Activated CD8-positive, alpha-beta T cell treated with anti-CD3 and anti-CD28 coated beads for 36 hours (primary cell): ENCODE measurements at regions not wholly inside any gene's neighbourhood (a gene's known extent, or its start where the extent isn't known, plus 50 kb on each side); places are given as distances from the start of the nearest gene placed in this dataset.

Experiments
- ATAC-seq: fragments of 200-7000 bp; cut with Tn5 transposase; one replicate; pipeline ENCODE4 v1.10.0; 2021; ENCODE audit warnings: mild to moderate bottlenecking, moderate library complexity
- CTCF ChIA-PET: fragments of 350-600 bp; sonication (Branson Sonifier 250); formaldehyde crosslinking; loops from one replicate; lab custom pipeline; 2021; ENCODE audit warnings: antibody characterized with exemption; lab: Charles Lee
- POLR2A ChIA-PET: fragments of 350-600 bp; sonication (Branson Sonifier 250); formaldehyde crosslinking; loops from one replicate; lab custom pipeline; 2021; ENCODE audit warnings: antibody characterized with exemption; lab: Charles Lee
- DNase-seq: peaks from one replicate; pipeline ENCODE4 v3.0.0-alpha.2; 2020
- H3K27ac Mint-ChIP-seq: one replicate; pipeline ENCODE4 v1.8.0; 2021; ENCODE audit warnings: mild to moderate bottlenecking, mixed read lengths
- H3K27me3 Mint-ChIP-seq: one replicate; pipeline ENCODE4 v1.8.0; 2021; ENCODE audit warnings: mixed read lengths
- H3K36me3 Mint-ChIP-seq: one replicate; pipeline ENCODE4 v1.8.0; 2021; ENCODE audit warnings: low read depth, mixed read lengths
- H3K4me1 Mint-ChIP-seq: one replicate; pipeline ENCODE4 v1.8.0; 2021; ENCODE audit warnings: low read depth, mixed read lengths
- H3K4me3 Mint-ChIP-seq: one replicate; pipeline ENCODE4 v1.8.0; 2021; ENCODE audit warnings: mild to moderate bottlenecking, moderate library complexity, mixed read lengths
- H3K9me3 Mint-ChIP-seq: one replicate; pipeline ENCODE4 v1.8.0; 2021; ENCODE audit warnings: mixed read lengths
- intact Hi-C: fragments of 100-400 bp; cut with micrococcal nuclease; formaldehyde crosslinking; loops from one replicate; pipeline ENCODE4 v1.10.0; 2022
- TF ChIP-seq, protein P1 (sequence below): fragments of 200-600 bp; IDR thresholded peaks from one replicate; pipeline ENCODE4 v1.8.0; 2022; ENCODE audit warnings: antibody characterized with exemption, mild to moderate bottlenecking

DNA sequence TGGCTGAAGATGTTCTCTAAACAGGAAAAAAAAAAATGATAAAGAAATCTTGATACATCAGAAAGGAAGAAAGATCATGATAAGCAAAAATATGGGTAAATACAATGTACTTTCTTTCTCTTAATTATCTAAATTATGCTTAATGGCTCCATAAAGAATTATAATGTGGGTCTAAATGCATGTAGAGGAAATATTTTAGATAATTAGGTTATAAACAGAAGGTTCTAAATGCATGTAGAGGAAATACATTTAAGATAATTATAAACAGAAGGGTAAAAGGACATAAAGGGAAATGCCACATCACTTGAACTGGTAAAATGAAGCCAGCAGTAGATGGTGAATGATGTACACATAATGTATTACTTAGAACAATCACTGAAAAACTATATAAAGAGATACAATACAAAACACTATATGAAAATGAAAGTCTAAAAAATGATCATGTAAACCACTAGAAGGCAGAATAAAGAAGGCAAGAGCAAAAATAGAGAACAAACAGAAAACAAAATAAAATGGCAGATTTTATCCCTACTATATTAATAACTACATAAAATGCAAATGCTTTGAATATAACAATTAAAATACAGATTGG, 308.4 kb upstream of the CDH2 start:
- H3K36me3 Mint-ChIP-seq = no peaks in the 10 kb centered on the region
- POLR2A ChIA-PET = no interaction called here
- H3K27me3 Mint-ChIP-seq = no peaks in the 10 kb centered on the region
- peaks cover 16% of the 10 kb centered on the region for H3K9me3 Mint-ChIP-seq
- no peak for ATAC-seq
- CTCF ChIA-PET = no interaction called here
- H3K27ac Mint-ChIP-seq = no peak overlapping the region
- H3K4me1 Mint-ChIP-seq = no peaks in the 10 kb centered on the region
- H3K4me3 Mint-ChIP-seq = no peak overlapping the region
- no peak for DNase-seq
- TF ChIP-seq, protein P1, sequence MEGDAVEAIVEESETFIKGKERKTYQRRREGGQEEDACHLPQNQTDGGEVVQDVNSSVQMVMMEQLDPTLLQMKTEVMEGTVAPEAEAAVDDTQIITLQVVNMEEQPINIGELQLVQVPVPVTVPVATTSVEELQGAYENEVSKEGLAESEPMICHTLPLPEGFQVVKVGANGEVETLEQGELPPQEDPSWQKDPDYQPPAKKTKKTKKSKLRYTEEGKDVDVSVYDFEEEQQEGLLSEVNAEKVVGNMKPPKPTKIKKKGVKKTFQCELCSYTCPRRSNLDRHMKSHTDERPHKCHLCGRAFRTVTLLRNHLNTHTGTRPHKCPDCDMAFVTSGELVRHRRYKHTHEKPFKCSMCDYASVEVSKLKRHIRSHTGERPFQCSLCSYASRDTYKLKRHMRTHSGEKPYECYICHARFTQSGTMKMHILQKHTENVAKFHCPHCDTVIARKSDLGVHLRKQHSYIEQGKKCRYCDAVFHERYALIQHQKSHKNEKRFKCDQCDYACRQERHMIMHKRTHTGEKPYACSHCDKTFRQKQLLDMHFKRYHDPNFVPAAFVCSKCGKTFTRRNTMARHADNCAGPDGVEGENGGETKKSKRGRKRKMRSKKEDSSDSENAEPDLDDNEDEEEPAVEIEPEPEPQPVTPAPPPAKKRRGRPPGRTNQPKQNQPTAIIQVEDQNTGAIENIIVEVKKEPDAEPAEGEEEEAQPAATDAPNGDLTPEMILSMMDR = no peak
- intact Hi-C loops = no loop called here

DNA sequence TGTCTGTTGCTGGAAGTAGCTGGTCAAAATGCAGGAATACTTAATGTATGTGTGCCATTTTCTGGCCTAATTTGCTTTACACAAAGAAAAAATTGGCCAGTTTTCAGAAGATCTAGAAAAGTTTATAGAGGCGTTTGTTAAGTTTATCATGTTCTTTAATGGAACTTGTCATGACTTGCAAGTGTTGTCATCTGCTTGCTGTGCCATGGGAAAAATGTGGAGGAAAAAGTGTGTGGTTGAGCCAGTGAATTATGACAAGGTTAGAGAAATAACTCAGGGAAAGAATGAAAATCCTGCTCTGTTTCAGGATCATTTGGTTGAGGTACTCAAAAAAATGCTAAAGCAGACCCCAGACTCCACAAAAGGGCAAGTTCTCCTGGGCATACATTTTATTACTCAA, 301.6 kb upstream of the CDH2 start:
- H3K36me3 Mint-ChIP-seq = no peaks in the 10 kb centered on the region
- H3K27me3 Mint-ChIP-seq = no peaks in the 10 kb centered on the region
- CTCF ChIA-PET = no interaction called here

DNA sequence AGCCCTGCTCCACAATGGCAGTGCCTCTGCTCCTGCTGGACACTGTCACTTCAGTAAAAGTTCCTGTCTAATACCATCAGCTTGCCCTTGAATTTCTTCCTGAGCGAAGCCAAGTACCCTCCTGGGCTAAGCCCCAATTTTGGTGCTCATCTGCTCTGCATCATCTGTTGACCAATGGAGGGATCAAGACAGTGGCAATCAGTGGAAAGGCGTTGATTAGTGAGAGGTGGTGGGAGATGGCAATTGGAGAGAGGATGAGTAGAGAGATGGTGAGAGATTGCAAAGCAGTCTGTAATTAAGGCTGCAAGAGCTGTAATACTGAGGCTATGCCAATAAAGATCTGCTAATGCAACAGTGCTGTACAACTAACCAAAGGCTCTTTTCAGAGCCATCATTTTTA, 299.4 kb upstream of the CDH2 start:
- Mint-ChIP-seq H3K4me1 (no peaks in the 10 kb centered on the region), H3K36me3 (no peaks in the 10 kb centered on the region), H3K27me3 (no peaks in the 10 kb centered on the region), H3K4me3 (no peak overlapping the region), H3K27ac (no peak overlapping the region), H3K9me3 (peaks cover 6% of the 10 kb centered on the region)
- DNase-seq (no peak), ATAC-seq (no peak)
- TF ChIP-seq, protein P1 = no peak
- intact Hi-C loops = no loop called here
- CTCF ChIA-PET = no interaction called here
- POLR2A ChIA-PET = no interaction called here

More for the DNA sequence above, 301.6 kb upstream of the CDH2 start:
- Mint-ChIP-seq H3K9me3 (peaks cover 6% of the 10 kb centered on the region), H3K4me1 (no peaks in the 10 kb centered on the region), H3K4me3 (no peak overlapping the region), H3K27ac (no peak overlapping the region)
- TF ChIP-seq, protein P1 = no peak
- intact Hi-C loops = no loop called here
- DNase-seq (no peak), ATAC-seq (no peak)
- POLR2A ChIA-PET = no interaction called here

DNA sequence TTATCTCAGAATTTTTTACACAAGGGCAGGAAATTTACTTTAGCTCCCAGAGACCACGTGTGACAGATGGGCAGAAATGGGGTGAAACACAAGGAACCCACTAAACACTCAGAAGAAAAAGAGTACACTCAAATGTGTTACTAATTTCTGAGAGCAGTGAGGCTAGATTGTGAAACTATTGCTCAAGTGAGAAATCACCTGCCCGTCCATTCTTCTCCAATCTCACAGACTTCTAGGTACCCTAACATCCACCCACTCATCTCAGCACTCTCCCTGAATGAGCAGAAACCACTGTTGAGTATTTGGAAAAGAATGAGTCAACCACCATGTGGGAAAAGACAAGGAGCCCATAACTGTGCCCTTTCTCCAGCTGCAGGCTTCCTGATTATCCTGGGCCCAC, 293.0 kb upstream of the CDH2 start:
- H3K27me3 Mint-ChIP-seq = no peaks in the 10 kb centered on the region
- TF ChIP-seq, protein P1 = no peak
- CTCF ChIA-PET = no interaction called here
- no peaks in the 10 kb centered on the region for H3K4me1 Mint-ChIP-seq
- intact Hi-C loops = no loop called here
- no peak overlapping the region for H3K27ac Mint-ChIP-seq
- no peaks in the 10 kb centered on the region for H3K36me3 Mint-ChIP-seq
- no peak overlapping the region for H3K4me3 Mint-ChIP-seq
- ATAC-seq = no peak
- POLR2A ChIA-PET = no interaction called here
- peaks cover 7% of the 10 kb centered on the region for H3K9me3 Mint-ChIP-seq
- no peak for DNase-seq

DNA sequence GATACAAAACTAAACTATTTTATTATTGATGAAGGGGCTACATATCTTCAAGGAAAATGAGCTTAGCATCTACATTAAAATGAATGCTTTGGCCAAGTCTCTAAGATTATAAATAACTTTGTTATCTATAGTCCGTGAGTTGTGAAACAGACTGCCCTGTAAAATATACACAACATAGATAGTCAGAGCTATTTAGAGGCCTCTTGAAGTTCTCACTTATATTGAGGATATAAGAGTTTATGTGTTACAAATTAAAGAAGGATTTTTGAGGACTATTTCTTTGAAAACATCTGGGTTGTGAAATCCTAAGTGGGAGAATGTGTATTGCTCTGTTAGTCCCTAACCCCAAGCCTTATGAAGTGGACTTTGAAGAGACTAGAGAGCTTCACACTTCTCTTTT, 292.0 kb upstream of the CDH2 start:
- Mint-ChIP-seq H3K27me3 (no peaks in the 10 kb centered on the region), H3K4me1 (no peaks in the 10 kb centered on the region), H3K27ac (no peak overlapping the region), H3K4me3 (no peak overlapping the region), H3K36me3 (no peaks in the 10 kb centered on the region), H3K9me3 (peaks cover 7% of the 10 kb centered on the region)
- TF ChIP-seq, protein P1 = no peak
- intact Hi-C loops = no loop called here
- ChIA-PET POLR2A (no interaction called here), CTCF (no interaction called here)
- ATAC-seq (no peak), DNase-seq (no peak)
